T-helper 2 cell treated with Interferon-gamma antibody and Interleukin-4, amounts not matched to agents 5 μg/mL and 100 μg/mL, for 36 hours (primary cell): ENCODE measurements at regions not wholly inside any gene's neighbourhood (a gene's known extent, or its start where the extent isn't known, plus 50 kb on each side); places are given as distances from the start of the nearest gene placed in this dataset.

ENCODE experiments used
- DNase-seq: peaks from one replicate; pipeline ENCODE4 v3.0.0; 2021; ENCODE audit warnings: low spot score
- H3K27ac Mint-ChIP-seq: one replicate; pipeline ENCODE4 v1.8.0; 2021; ENCODE audit warnings: mild to moderate bottlenecking, mixed read lengths
- H3K27me3 Mint-ChIP-seq: one replicate; pipeline ENCODE4 v1.8.0; 2021; ENCODE audit warnings: low read depth, mixed read lengths
- H3K36me3 Mint-ChIP-seq: one replicate; pipeline ENCODE4 v1.8.0; 2021; ENCODE audit warnings: low read depth, mixed read lengths
- H3K4me1 Mint-ChIP-seq: one replicate; pipeline ENCODE4 v1.8.0; 2021; ENCODE audit warnings: low read depth, mixed read lengths
- H3K4me3 Mint-ChIP-seq: one replicate; pipeline ENCODE4 v1.8.0; 2022; ENCODE audit warnings: mild to moderate bottlenecking, moderate library complexity, mixed read lengths
- H3K9me3 Mint-ChIP-seq: one replicate; pipeline ENCODE4 v1.8.0; 2021; ENCODE audit warnings: mixed read lengths

DNA sequence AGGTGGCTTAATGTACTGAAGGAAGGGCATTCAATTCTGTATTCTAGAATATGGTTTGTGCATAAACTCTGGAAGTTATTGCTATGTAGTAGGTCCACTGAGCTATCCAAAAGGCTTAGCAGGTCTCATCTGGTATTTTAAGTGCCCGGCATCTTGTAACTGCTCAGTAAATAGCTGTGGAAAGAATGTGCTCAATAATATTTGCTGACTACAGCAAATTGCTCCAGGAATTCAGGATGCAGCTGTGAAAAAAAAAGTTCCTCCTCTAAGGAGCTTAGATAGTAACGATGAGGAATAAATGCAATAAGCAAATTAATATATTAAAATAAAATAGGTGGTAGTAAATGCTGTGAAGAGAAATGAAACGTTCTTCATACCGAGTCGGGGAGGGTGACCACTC, 857.1 kb downstream of the AACS start:
- Mint-ChIP-seq H3K36me3 (no peaks in the 10 kb centered on the region), H3K27me3 (no peaks in the 10 kb centered on the region), H3K27ac (no peak overlapping the region), H3K4me1 (no peaks in the 10 kb centered on the region), H3K9me3 (no peaks in the 10 kb centered on the region), H3K4me3 (no peak overlapping the region)
- DNase-seq = no peak

DNA sequence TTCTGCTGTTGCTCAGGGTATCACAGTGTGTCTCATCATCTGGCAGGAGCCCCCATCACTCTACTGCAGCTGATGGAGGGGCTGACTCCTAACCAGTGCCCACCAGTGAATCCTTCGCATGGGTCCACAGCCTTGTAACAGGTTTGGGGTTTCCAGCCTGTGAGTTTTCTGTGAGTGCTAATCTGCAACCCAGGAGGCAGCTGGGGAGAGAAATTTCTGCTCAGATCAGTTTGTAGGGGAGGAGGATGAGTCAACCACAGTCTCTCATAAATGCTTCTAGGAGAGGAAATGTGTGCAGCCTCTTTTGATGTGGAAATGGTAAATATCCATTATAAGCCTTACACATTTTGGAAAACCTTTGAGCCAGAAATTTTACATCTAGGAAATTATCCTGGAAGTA, 871.3 kb downstream of the AACS start:
- DNase-seq = no peak
- Mint-ChIP-seq H3K27ac (no peak overlapping the region), H3K4me1 (no peaks in the 10 kb centered on the region), H3K9me3 (no peaks in the 10 kb centered on the region), H3K27me3 (no peaks in the 10 kb centered on the region), H3K4me3 (no peak overlapping the region), H3K36me3 (no peaks in the 10 kb centered on the region)

DNA sequence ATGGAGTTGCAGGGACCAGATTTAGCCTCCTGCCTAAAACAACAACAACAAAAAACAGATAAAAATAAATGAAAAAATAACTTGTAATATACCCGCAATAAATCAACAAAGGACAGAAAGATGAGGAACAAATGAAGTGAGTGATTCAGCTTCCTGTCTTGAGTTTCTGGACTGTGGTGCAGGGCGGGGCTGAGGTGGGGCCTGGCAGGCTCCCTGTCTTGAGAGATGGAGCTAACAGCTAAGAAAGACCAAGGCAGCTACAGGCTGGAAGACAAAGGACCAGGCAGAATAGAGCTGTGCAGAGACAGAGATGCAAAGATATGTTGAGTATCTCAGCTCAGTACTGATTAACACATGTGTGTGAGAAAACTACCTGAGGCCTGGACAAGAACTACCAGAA, 879.2 kb downstream of the AACS start:
- no peak for DNase-seq
- Mint-ChIP-seq H3K27ac (no peak overlapping the region), H3K36me3 (no peaks in the 10 kb centered on the region), H3K4me3 (no peak overlapping the region), H3K27me3 (no peaks in the 10 kb centered on the region), H3K9me3 (peaks cover 5% of the 10 kb centered on the region), H3K4me1 (no peaks in the 10 kb centered on the region)

DNA sequence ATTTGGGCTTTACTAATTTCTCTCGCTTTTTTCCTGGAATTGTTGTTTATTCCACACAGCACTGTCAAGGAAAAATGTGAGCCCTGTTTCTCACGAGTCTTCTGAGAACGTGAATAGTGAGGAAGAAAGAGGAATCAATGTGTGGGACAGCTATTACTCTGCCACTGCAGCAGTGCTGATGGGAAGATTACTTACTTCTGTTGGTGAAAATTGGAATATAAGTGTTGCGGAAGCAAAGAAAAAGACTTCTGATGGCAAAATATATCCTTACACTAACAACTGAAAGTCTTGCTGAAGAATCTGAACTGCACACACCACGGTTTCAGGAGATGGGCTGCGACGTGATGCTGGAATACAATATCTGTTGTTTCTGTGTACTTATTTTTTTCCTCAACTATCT, 884.2 kb downstream of the AACS start:
- Mint-ChIP-seq H3K4me1 (no peaks in the 10 kb centered on the region), H3K27ac (no peak overlapping the region), H3K4me3 (no peak overlapping the region), H3K9me3 (peaks cover 13% of the 10 kb centered on the region), H3K27me3 (no peaks in the 10 kb centered on the region), H3K36me3 (no peaks in the 10 kb centered on the region)
- DNase-seq = no peak

DNA sequence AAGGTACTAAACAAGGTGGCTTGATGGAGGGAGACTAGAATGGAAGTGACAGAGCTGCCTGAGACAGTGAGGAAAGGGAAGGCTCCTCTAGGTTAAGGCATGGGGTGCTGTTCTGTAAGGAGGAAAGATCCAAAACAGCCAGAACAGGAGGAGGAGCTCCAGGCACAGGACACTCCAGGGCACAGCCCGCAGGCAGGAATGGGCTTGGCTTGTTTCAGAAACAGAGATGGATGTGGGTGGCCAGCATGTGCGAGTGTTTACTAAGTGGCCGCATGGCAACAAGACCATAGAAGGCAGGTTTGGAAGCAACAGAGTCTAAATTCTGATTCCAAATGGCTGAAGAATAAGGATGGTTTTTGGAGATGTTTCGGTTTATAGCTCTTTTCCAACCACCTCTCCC, 889.1 kb downstream of the AACS start:
- no peak for DNase-seq
- H3K4me1 Mint-ChIP-seq = no peaks in the 10 kb centered on the region
- H3K4me3 Mint-ChIP-seq = no peak overlapping the region
- H3K27me3 Mint-ChIP-seq = no peaks in the 10 kb centered on the region
- H3K9me3 Mint-ChIP-seq = peaks cover 21% of the 10 kb centered on the region
- no peaks in the 10 kb centered on the region for H3K36me3 Mint-ChIP-seq
- H3K27ac Mint-ChIP-seq = no peak overlapping the region

DNA sequence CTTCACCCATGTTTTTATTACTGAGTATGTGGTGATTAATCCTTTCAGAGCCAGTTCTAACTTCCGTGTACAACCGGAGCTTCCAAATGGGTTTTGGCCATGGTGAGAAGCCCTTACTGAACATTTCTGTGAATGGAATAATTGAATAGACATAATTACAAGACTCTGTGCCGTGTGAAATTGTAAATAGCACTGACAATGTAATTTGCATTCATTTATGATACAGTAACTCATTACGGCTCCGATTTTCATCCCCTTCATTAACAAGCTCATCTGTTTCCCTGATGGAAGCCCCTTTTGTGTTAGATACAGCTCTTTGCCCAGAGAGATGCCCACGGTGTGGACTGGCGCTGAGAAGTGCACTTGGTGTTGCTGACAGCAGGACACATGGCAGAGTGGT, 891.0 kb downstream of the AACS start:
- Mint-ChIP-seq H3K4me1 (no peaks in the 10 kb centered on the region), H3K27me3 (no peaks in the 10 kb centered on the region), H3K4me3 (no peak overlapping the region), H3K36me3 (no peaks in the 10 kb centered on the region), H3K9me3 (peaks cover 31% of the 10 kb centered on the region), H3K27ac (no peak overlapping the region)
- no peak for DNase-seq

DNA sequence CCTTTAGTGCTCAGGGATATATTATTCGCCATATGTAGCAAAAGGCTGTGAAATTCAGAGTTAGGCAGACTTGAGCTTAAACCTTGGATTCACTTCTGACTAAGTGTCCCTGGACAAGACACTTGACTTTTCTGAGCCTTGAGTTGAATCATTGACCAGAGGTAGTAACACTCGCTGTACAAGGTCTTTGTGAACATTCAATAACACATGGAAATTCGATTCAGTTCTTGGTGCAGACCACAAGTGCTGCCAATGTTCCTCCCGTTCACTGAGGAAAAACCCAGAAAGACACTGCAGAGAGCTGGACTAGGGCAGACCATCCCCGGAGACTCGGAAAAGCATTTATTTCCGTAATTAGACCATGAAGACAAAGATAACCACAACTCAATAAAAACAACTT, 901.4 kb downstream of the AACS start:
- Mint-ChIP-seq H3K27ac (no peak overlapping the region), H3K36me3 (no peaks in the 10 kb centered on the region), H3K4me1 (no peaks in the 10 kb centered on the region), H3K27me3 (no peaks in the 10 kb centered on the region), H3K9me3 (peaks cover 34% of the 10 kb centered on the region), H3K4me3 (no peak overlapping the region)
- DNase-seq = no peak

DNA sequence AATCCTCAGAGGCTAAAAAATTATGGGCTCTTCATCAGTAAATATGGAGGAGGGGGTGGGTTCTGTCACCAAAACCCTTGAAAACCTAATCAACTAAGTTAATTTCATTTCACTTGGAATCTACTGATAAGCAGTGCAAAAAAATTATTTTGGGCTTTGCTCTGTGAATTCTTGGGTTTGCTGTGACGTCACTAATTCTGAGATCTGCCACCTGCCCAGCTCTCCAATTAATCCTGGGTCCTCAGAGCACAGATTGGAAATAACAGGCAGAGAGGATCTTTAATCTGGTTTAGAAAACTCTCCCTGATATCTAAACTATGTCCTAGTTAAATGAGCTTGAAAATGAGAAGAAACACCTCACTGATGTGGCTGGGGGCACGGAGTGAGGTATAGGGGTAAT, 903.2 kb downstream of the AACS start:
- Mint-ChIP-seq H3K4me1 (no peaks in the 10 kb centered on the region), H3K4me3 (no peak overlapping the region), H3K9me3 (peaks cover 30% of the 10 kb centered on the region), H3K27ac (no peak overlapping the region), H3K36me3 (no peaks in the 10 kb centered on the region), H3K27me3 (no peaks in the 10 kb centered on the region)
- no peak for DNase-seq

DNA sequence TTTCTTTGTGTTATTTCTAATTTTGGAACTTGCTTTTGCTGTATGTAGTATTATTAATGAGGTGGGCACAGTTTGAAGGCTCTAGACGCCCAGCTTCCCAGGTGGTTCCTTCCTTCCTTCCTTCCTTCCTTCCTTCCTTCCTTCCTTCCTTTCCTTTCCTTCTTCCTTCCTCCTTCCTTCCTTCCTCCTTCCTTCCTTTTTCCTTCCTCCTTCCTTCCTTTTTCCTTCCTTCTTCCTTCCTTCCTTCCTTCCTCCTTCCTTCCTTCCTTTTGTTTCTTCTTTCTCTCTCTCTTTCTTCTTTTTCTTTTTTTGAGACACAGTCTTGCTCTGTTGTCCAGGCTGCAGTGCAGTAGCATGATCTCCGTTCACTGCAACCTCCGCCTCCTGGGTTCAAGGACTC, 906.7 kb downstream of the AACS start:
- no peaks in the 10 kb centered on the region for H3K4me1 Mint-ChIP-seq
- H3K9me3 Mint-ChIP-seq = peaks cover 9% of the 10 kb centered on the region
- DNase-seq = no peak
- no peaks in the 10 kb centered on the region for H3K36me3 Mint-ChIP-seq
- no peak overlapping the region for H3K27ac Mint-ChIP-seq
- H3K27me3 Mint-ChIP-seq = no peaks in the 10 kb centered on the region
- no peak overlapping the region for H3K4me3 Mint-ChIP-seq

DNA sequence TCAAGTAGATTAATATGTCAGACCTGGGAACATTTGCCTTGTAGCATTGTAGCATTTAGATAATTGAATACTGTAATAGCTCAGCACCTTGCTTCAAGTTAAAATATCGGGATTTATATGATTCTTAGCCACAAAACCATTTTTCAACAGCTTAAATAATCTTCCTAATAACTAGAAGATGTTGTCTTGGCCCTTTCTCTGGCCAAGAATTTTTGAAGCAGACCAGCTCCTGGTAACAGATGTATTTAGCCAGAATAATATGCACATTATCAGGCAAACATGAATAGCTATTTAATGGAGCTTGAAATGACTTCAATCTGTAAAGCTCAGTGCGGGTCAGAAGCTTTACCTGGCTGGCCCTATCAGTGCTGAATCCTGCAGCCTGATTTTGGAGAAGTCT, 913.1 kb downstream of the AACS start:
- no peaks in the 10 kb centered on the region for H3K36me3 Mint-ChIP-seq
- H3K9me3 Mint-ChIP-seq = no peaks in the 10 kb centered on the region
- no peak overlapping the region for H3K27ac Mint-ChIP-seq
- no peaks in the 10 kb centered on the region for H3K4me1 Mint-ChIP-seq
- DNase-seq = no peak
- H3K4me3 Mint-ChIP-seq = no peak overlapping the region
- H3K27me3 Mint-ChIP-seq = no peaks in the 10 kb centered on the region

DNA sequence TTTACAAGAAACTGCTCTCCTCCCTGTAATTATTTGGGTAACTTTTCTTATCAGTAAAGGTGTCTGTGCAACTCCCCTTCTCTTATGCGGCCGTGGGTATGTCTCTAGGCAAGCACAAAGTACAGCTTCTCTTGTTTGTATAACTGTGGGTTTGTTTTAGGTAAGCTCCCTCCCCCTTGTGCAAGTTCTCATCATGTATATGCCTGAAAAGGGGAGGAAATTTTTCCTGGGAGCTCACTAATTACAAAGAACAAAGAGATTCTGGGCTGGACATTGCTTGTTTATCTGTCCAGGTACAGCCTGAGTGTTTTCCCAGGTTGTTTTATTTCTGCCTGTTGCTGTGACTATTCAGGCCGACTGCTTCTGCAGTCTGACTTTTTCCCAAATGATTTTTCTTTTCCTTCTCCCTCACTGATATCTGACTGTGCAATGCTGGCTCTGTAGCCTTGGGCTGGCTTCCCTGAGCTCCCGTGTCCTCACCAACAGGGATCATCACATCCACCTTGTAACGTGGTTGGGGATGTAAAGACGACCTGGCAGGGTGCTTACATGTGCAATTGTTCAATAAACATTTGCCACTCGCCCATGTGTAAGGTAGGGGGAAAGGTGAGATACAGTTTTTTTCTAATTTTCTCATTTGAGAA, 916.5 kb downstream of the AACS start:
- DNase-seq = no peak
- H3K4me1 Mint-ChIP-seq = no peaks in the 10 kb centered on the region
- peaks cover 2% of the 10 kb centered on the region for H3K27me3 Mint-ChIP-seq
- H3K27ac Mint-ChIP-seq = no peak overlapping the region
- no peaks in the 10 kb centered on the region for H3K9me3 Mint-ChIP-seq
- H3K36me3 Mint-ChIP-seq = no peaks in the 10 kb centered on the region
- H3K4me3 Mint-ChIP-seq = no peak overlapping the region

DNA sequence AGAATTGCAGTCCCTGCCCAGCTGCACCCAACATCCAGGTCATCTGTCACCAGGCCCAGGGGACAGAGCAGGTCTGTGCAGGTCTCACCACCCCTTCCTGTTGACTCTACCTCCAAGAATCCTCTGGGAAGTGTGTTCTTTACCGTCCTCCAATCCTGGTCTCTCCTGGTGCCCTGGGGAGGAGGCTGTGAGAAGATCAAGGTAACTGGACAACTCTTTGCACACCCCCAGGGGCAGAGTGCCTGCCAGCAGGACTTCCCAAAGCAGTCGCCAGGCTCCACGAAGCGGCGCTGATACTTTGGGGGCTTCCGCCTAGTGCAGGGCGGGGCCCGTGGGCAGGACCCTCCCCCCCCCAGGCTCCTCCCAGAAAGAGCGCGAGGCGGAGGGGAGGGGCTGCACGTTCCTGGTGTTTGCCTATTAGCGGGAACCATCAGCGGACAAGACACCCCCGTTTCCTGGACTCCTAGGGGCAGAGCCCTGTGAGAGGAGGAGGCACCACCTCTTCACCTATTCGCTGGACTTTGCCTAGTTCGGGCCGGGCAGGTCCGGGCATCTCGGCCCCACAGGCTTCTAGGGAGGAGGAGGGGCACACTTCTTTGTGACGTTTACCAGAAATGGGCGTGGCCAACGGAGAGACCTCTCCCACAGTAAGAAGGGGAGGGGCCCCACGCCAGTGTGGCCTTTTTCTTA, 918.0 kb downstream of the AACS start:
- H3K9me3 Mint-ChIP-seq = no peaks in the 10 kb centered on the region

DNA sequence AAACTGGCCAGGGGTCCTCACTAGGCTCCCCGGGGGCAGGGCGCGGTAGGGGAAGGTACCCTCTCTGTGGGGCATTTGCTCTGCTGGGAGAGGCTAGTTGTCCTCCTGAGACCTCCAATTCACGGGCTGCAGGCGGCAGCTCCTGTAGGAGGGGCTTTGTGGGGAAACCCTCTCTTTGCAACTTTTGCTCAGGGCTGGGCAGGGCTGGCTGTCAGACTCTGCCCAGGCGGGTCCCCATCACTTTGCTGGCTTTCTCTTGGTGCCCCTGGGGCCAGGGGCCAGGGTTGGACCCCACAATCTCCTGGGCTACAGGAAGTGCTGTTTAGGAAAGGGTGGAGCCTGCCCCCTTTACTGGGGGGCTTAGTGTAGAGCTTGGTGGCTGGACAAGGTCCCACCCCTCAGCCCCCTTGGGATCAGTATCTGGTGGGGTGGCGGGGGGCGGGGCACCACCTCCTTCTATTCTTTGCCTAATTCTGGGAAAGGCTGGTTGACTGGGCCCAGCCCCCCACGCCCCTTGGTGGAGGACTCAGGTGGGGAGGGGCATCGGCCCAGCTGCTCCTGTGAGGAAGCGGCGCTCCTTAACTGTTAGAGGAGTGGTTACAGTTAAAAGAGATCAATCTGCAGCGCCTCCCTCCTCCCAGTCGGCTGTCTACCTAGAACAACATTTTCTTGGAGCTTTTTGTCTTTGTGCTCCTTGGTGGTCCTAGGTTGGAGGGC, 918.7 kb downstream of the AACS start:
- Mint-ChIP-seq H3K27me3 (peaks cover 2% of the 10 kb centered on the region), H3K27ac (no peak overlapping the region), H3K4me3 (peak overlapping the region; percentile 5)

More for the DNA sequence above, 918.0 kb downstream of the AACS start:
- Mint-ChIP-seq H3K27me3 (peaks cover 2% of the 10 kb centered on the region), H3K27ac (no peak overlapping the region), H3K4me1 (no peaks in the 10 kb centered on the region), H3K36me3 (no peaks in the 10 kb centered on the region), H3K4me3 (peak overlapping the region; percentile 5)
- no peak for DNase-seq

DNA sequence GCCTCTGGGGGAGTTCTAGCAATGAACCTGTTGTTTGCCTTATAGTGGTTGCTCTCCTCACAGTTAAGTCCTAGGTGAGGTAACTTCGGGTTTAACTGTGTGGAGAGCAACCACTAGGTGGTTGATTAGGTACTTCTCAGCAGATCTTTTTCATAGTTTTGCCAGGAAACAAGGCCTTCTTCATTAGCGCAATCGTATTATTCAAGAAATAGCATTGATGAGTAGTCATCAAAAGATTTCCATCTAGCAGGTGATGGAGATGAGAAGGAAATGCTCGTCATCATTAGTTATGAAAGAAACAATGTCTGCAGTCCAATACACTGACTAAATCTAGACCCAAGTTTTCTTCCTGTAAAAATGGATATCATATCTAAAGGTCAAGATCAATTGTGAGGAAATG, 923.3 kb downstream of the AACS start:
- H3K27me3 Mint-ChIP-seq = peaks cover 2% of the 10 kb centered on the region
- no peaks in the 10 kb centered on the region for H3K9me3 Mint-ChIP-seq
- DNase-seq = no peak
- no peaks in the 10 kb centered on the region for H3K36me3 Mint-ChIP-seq
- H3K4me1 Mint-ChIP-seq = no peaks in the 10 kb centered on the region
- no peak overlapping the region for H3K27ac Mint-ChIP-seq
- H3K4me3 Mint-ChIP-seq = no peak overlapping the region

More for the DNA sequence above, 918.7 kb downstream of the AACS start:
- no peaks in the 10 kb centered on the region for H3K36me3 Mint-ChIP-seq
- no peaks in the 10 kb centered on the region for H3K9me3 Mint-ChIP-seq
- no peaks in the 10 kb centered on the region for H3K4me1 Mint-ChIP-seq
- no peak for DNase-seq
